Ovary (tissue), 7 donors: ENCODE measurements at regions not wholly inside any gene's neighbourhood (a gene's known extent, or its start where the extent isn't known, plus 50 kb on each side); places are given as distances from the start of the nearest gene placed in this dataset.

Experiments
- DNase-seq, 5 donors: peaks; one replicate each; pipeline ENCODE4 v3.0.0-alpha.2; 2019 to 2020
- H3K27ac ChIP-seq, 2 donors: fragments of 200-600 bp; one replicate each; pipeline versions ENCODE4 v1.5.1 to v1.8.0; 2019 to 2022
- H3K27me3 ChIP-seq: fragments of 200-600 bp; one replicate; pipeline ENCODE4 v1.8.0; 2022
- H3K36me3 ChIP-seq: fragments of 200-600 bp; sonication (generic); one replicate; pipeline ENCODE4 v1.5.1; 2019
- H3K4me1 ChIP-seq: one replicate; pipeline ENCODE4 v1.8.1; 2013; ENCODE audit warnings: mild to moderate bottlenecking, moderate library complexity; ENCODE audit not compliant: insufficient read depth
- H3K4me3 ChIP-seq: fragments of 200-600 bp; sonication (generic); one replicate; pipeline ENCODE4 v1.5.1; 2017
- H3K9me3 ChIP-seq, 2 donors: fragments of 200-600 bp in 1 of 2; sonication (generic) in 1 of 2; one replicate each; pipeline versions ENCODE4 v1.5.1 to v1.8.1; 2013 to 2019; ENCODE audit warnings: mild to moderate bottlenecking in 1 of 2, moderate library complexity in 1 of 2
- EP300 ChIP-seq: sonication (generic); formaldehyde crosslinking; IDR thresholded peaks from one replicate; pipeline ENCODE4 v1.6.1; 2017; ENCODE audit warnings: antibody characterized with exemption
- POLR2A ChIP-seq: fragments of 450-650 bp; IDR thresholded peaks from one replicate; pipeline ENCODE4 v1.6.1; 2017; ENCODE audit warnings: antibody characterized with exemption, mild to moderate bottlenecking, moderate library complexity
- WGBS, 3 donors: extraction: QIAGEN DNeasy Blood & Tissue Kit in 1 of 3; methylation state at CpG; one replicate each; pipeline versions ENCODE4 v1.1.5 to v1.1.7; 2013 to 2017; 5-methylcytosine and 5-hydroxymethylcytosine counted together
- intact Hi-C, 4 donors: fragments of 100-400 bp; cut with DNase I; formaldehyde crosslinking; loops; one replicate each; pipeline versions ENCODE4 v1.11.0 to v1.15.1; 2022 to 2023
- TF ChIP-seq, protein P1 (sequence below), 3 donors: fragments of 450-650 bp in 2 of 3; fragments of 200-600 bp in 1 of 3; IDR thresholded peaks; one replicate each; pipeline versions ENCODE4 v1.5.1 to v1.8.0; 2016 to 2022; ENCODE audit warnings: antibody characterized with exemption in 3 of 3, mild to moderate bottlenecking in 1 of 3
- donor health status: DM: no; HTN: no; CAD: no; lungs with moderate emphysema.
- donor health status: DM: no; HTN: no; CAD: no.
- donor health status: Bipolar disorder and iron deficiency.
- donor health status: DM: no; HTN: no; CAD: no.
- donor health status: DM: yes; HTN: yes; CAD: no.

DNA sequence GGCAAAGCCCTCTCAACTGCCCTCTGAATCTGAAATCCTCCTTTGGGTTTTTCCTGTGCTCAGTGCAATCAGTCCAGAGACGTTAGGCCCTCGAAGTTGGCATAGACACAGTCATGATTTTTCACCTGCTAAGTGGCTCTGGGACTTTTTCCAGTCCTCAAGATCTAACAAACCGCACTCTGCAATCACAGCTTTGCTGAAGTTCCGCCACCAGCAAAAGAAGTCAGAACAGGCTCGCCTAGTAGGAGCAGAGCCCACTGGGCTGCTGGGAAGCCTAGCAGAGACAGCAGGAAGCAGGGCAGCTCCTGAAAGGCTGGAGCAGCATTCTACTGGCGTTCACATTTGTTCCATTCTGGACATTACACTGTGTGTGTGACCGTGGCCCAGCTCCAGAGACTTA, 222.8 kb upstream of the KIF2A start:
- intact Hi-C loops: no loop called here
- H3K4me1 ChIP-seq: no peaks in the 10 kb centered on the region
- WGBS, 3 donors: 66 to 80% (median 72%) methylated on average over 7 of the region's 7 CpGs
- no peaks in the 10 kb centered on the region for H3K9me3 ChIP-seq
- no peak for DNase-seq
- TF ChIP-seq, protein P1, sequence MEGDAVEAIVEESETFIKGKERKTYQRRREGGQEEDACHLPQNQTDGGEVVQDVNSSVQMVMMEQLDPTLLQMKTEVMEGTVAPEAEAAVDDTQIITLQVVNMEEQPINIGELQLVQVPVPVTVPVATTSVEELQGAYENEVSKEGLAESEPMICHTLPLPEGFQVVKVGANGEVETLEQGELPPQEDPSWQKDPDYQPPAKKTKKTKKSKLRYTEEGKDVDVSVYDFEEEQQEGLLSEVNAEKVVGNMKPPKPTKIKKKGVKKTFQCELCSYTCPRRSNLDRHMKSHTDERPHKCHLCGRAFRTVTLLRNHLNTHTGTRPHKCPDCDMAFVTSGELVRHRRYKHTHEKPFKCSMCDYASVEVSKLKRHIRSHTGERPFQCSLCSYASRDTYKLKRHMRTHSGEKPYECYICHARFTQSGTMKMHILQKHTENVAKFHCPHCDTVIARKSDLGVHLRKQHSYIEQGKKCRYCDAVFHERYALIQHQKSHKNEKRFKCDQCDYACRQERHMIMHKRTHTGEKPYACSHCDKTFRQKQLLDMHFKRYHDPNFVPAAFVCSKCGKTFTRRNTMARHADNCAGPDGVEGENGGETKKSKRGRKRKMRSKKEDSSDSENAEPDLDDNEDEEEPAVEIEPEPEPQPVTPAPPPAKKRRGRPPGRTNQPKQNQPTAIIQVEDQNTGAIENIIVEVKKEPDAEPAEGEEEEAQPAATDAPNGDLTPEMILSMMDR (IDR thresholded peaks at IDR 0.05): no peak
- no peaks in the 10 kb centered on the region for H3K36me3 ChIP-seq
- no peak overlapping the region for H3K27ac ChIP-seq
- no peak overlapping the region for H3K4me3 ChIP-seq
- no peaks in the 10 kb centered on the region for H3K27me3 ChIP-seq

- H3K36me3 ChIP-seq: no peaks in the 10 kb centered on the region
- no peaks in the 10 kb centered on the region for H3K27me3 ChIP-seq
- DNase-seq: no peak
- WGBS, 3 donors: 74 to 87% (median 83%) methylated on average over 1 of the region's 1 CpG
- no peaks in the 10 kb centered on the region for H3K4me1 ChIP-seq
- TF ChIP-seq, protein P1 (IDR thresholded peaks at IDR 0.05): no peak
- TF ChIP-seq EP300 (no peak), POLR2A (no peak)
- no peaks in the 10 kb centered on the region for H3K9me3 ChIP-seq
- no peak overlapping the region for H3K4me3 ChIP-seq
- no peak overlapping the region for H3K27ac ChIP-seq
- intact Hi-C loops: no loop called here
These were observed 222.3 kb upstream of the KIF2A start for GRCh38 chr5:62083661-62084060.

- Histone ChIP-seq H3K4me3 (no peak overlapping the region), H3K27me3 (no peaks in the 10 kb centered on the region), H3K27ac (no peak overlapping the region), H3K9me3 (no peaks in the 10 kb centered on the region), H3K4me1 (no peaks in the 10 kb centered on the region), H3K36me3 (no peaks in the 10 kb centered on the region)
- WGBS, 3 donors: 86 to 90% (median 88%) methylated on average over 8 of the region's 8 CpGs
- intact Hi-C loops: no loop called here
- TF ChIP-seq, protein P1 (IDR thresholded peaks at IDR 0.05): no peak
- TF ChIP-seq EP300 (no peak), POLR2A (no peak)
- DNase-seq: no peak
These were observed 221.6 kb upstream of the KIF2A start for GRCh38 chr5:62084391-62084790.

DNA sequence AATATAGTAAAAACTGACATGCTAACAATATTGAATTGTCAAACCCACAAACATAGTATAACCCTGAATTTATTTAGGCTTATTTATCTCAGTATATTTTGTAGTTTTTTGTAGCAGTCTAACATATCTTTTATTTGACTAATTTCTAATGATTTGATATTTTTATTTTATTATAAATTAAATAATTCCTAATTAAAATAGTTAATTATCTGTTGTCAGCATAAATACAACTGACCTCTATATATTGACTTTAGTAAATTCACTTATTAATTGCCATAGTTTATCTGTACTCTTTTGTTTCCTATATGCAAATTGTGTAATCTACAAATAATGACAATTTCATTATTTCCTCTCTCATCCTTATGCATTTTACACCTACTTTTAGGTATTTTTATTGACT, 215.1 kb upstream of the KIF2A start:
- H3K9me3 ChIP-seq: no peaks in the 10 kb centered on the region
- H3K4me3 ChIP-seq: no peak overlapping the region
- no peak for DNase-seq
- intact Hi-C loops: no loop called here
- TF ChIP-seq, protein P1 (IDR thresholded peaks at IDR 0.05): no peak
- TF ChIP-seq POLR2A: no peak
- no peak overlapping the region for H3K27ac ChIP-seq
- H3K36me3 ChIP-seq: no peaks in the 10 kb centered on the region
- no peaks in the 10 kb centered on the region for H3K4me1 ChIP-seq
- H3K27me3 ChIP-seq: no peaks in the 10 kb centered on the region

DNA sequence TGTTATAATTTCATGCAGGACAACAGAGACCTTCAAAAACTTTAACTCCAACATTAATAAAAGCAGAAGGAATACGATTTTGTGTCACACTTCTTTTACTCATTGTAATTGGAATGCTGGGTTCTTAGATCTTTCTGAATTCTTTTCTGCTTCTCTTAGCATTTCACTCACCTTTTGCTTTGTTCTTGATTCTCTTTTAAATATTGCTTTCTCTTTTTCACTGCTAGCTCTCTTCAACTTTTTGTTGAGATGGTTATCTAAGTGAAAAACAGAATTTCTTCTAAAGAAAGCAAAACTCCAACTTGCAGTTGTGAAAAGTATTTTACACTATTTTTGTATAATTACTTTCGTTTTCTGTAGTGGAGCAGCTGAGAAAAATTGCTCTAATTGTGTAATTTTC, 212.6 kb upstream of the KIF2A start:
- no peaks in the 10 kb centered on the region for H3K36me3 ChIP-seq
- H3K9me3 ChIP-seq: no peaks in the 10 kb centered on the region
- TF ChIP-seq EP300: no peak
- TF ChIP-seq, protein P1 (IDR thresholded peaks at IDR 0.05): no peak
- no peak overlapping the region for H3K27ac ChIP-seq
- no peak overlapping the region for H3K4me3 ChIP-seq
- 19 to 38% (median 22%) methylated on average over 2 of the region's 2 CpGs for WGBS, 3 donors
- no peak for DNase-seq
- intact Hi-C loops: no loop called here
- H3K4me1 ChIP-seq: no peaks in the 10 kb centered on the region
- no peaks in the 10 kb centered on the region for H3K27me3 ChIP-seq
